Hepatic stellate cell (primary cell): ENCODE measurements at regions not wholly inside any gene's neighbourhood (a gene's known extent, or its start where the extent isn't known, plus 50 kb on each side); places are given as distances from the start of the nearest gene placed in this dataset.
"Not testable (repeated sequence)": the region's sequence is repeated elsewhere in the genome, so short reads cannot be mapped to it uniquely, and the experiment has no call there.

ENCODE experiments used
- DNase-seq: peaks from one replicate; pipeline ENCODE4 v3.0.0; 2011; ENCODE audit warnings: low spot score

DNA sequence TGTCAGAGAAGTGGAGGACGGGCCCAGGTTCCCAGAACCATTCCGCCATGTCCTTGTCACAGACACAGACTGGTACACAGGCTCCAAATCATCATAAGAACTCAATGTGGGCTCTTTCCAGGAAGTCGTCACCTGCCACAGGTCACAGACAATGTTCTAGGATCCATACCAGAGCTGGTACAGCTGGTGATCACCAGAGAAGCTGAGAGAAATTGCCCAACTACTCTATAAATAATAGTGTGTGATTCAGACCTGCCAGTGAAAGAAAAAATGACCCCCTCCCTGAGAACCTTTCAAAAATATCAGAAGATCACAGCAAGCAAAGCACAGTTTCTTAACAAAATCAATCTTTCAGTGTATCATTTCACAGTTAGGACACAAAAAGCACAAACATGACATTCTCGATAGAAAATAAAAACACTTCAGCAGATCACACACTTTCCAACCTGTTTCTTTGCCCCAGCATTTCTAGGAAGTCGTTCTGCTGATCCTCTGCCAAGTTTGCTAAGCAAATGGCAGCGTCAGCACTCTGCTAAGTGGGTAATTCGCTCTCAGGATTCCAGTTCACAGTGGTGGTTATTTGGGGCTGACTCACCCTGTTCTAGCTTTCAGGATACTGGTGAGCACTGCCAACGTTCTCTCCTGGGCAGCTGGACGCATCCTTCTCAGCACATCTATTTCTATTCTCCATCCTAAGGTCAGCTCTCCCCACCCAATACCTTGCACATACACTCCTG, 223.3 kb upstream of the SFSWAP start:
- no peak for DNase-seq

DNA sequence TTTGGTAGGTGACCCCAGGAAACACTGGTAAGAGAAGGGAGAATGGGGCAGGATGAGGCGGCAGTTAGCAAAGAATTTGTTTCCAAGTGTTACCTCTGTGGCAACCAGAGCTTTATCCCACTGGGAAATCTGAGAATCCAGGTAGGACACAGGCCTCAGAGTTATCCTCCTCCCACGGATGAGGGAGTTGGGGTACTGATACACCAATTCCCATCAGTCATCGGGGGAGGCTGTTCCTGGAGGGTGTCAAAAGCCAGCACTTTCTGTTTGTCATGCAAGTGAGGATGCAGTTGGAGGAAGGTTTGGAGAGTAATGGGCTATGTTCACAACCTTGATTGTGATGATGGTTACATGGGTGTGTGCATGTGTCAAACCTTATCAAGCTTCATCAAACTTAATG, 221.2 kb upstream of the SFSWAP start:
- no peak for DNase-seq

DNA sequence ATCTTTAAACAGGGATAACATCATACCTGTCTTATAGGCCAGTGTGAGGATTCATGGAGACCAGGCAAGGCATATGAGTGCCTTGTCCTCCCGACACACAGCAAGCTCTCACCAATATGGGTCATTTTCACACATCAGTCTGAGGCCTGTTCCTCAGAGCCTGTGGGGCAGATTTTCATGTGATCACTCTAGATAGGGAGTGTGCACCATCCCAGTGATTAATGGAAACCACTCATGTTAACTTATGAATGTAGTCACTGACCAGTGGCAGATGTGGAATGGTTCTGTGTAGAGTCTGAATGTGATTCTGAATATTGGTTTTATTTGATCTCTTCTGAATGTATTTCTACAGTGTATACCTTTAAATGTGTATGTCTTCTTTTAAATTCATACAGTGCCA, 219.7 kb upstream of the SFSWAP start:
- no peak for DNase-seq

DNA sequence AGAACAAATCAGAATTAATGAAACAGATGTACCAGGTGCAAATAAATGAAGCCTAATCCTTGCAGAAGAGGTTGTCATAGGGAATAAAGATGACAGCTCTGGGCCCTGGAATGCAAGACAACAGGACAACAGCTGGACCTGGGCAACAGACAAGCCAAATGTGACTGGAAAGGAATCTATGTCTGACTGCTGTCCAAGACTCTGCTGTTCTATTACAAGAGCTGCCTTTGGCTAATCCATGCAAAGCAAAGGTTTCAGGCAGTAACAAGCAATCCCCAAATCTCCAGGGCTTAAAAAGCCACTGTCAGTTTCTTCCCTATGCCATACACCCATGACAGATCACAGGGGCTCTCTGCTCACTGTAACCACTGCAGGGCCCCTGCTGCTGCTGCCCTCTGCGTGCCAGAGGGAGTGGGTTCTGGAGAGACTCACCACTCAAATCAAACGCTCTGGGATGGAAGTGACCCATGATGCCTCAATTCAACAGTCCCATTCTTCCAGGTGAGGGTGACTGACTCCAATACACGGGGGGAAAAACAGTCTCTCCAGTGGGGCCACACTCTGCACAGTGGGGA, 218.9 kb upstream of the SFSWAP start:
- DNase-seq: no peak

DNA sequence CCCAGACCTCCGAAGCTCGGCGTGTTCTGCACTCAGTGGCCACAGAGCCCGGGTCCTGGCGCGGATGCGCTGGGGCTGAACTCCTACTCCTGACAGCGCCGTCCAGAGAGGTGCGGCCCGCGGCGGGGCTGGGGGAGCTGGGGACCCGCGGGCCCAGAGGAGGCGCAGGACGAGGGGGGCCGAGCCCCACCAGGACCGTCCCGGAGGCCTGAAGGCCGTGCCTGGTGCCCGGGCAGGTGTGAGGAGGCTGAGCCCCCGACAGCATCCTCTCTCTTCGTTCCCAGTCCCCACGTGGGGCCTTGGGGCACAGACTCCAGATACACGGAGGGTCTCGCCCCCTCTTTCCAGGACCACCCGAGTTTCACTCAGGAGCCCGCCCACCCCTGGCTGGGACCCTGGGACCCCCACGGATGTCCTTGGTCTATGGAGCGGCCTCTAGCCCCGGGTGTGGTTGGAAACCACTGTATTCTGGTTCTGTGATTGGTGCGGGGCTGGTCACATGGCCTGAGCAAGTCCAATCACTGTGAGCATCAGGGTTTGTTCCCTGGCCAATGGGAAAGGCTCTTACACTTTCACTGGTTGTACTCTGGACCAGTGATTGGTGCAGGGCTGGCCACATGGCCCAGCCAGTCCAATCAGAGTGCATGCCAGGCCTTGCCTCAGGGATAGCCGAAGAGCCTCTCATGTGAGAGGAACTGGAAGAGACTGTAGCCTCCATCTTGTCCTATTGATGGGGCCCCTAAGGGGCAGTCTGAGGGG, 217.6 kb upstream of the SFSWAP start:
- no peak for DNase-seq

DNA sequence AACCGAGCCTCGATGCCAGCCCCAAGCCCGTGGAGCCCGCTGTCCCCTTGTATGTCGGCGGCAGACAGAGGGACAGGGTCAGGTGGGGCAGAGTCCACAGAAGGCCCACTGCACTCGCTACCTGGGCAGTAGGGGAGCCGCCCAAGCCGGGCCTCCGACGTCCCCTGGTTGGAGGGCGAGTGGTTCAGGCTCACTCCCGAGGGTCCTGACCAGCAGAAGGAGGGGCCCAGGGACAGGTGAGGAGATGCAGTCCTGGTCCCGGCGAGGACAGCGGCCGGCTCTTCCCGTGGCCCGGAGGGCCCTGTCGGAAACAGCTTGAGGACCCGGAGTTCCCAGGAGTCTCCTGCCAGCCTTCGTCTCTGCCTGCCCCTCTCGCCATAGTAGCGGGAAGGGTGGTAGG, 216.7 kb upstream of the SFSWAP start:
- DNase-seq: no peak

DNA sequence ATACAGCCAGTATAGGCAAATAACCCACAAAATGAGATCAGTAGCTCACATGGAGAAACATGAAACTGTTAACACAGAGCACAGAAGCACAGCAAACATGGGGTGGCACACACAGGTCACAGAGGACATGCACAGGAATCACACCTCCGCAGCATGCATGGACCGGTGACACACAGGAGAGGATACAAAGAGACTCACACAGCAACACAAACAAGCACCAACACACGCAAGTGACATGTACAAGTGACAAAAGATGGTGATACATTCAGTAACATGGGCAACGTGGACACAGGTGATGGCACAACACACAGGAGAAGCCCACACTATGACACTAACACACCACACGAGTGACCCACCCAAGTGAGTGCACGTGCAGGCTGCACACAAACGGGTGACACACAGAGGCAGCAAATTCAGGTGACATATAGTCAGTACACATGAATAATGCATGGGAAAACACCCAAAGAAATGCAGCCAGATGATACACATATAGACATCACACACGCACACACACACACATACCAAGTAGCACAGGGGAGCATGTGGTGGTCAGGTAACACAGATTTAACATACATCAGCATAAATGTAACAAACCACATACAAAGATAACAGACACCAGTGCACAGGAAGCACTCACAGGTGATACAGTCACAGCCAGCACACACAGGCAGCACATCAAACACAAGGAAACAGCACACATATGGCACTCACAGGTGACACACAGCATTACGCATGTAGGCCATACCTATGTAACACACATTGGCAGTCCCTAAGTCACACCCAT, 216.0 kb upstream of the SFSWAP start:
- no peak for DNase-seq

DNA sequence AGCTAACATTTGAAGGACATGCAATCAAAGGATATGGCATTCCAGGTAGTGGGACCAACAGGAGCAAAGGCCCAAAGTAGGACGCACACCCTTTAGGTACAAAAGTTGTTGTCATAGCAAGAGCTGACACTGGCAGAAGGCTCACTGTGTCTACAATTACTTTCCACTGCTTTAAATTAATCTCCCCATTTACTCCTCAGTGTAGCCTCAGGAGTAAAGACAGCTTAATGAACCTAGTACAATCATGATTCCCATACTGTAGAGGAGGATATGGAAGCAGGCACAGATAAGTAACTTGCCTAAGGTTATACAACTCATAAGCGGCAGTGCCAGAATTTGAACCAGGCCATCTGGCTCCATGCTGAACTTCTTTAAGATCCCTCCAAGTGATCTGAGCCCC, 212.9 kb upstream of the SFSWAP start:
- DNase-seq: no peak

DNA sequence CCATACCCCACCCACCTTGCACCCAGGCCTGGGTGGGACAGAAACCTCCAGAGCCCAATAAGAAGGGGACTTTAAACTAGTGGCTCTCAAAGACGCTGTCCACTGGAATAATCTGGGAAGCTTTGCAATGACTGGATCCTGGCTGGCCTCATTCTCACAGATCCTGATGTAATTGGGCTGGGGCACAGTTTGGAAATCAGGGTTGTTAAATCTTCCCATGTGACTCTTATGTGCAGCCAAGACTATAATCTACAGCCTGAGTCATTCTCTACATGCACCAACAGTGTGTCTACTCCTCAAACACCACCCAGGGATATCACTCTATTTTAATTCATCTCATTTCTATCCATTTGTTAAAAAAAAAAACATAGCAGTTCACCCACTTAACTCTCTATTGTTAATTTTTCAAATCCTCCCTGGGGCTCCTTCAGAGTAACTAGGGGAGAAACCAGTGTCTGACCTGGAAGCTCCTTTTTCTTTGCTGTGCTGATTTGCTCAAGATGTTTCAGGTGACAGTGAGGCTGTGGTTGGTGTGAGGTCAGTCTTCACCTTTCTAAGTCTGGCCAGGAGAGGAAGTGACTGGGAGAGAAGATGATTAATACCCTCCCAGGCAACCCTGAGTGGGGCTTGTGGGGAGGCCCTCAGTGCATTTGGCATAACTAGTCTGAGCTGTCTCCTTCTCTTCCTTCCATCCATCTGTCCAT, 211.6 kb upstream of the SFSWAP start:
- DNase-seq: no peak

DNA sequence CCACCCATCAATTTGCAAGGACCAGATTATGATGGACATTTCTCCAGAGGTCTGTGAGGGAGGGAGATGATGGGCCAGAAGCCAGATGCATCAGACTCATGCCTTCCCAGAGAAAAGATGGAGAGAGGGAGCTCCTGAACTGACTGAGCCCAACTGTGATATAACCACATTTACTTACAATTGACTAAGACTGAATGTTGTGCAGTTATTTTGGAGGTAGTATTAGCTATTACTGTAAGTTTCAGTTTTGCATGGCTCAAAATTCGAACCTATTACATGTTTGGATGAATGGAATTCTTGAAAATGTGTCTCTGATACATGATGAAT, 211.1 kb upstream of the SFSWAP start:
- DNase-seq: no peak

DNA sequence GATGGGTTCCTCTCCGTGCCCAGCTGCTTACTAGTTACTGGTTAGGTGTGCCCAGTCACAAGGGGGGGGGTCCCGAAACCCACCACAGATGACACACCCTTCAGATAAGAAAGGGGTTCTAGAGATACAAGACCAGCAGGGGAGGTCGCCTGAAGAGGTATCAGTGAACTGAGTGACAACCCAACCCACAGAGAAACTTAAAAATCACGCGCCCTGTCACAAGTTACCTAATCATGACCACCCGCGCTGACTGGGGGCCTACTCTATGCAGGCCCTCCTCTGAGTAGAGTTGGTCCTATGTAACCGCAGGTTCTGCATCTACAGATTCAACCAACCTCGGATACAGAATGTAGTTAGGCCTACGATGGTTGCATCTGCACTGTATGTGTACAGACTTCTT, 210.3 kb upstream of the SFSWAP start:
- no peak for DNase-seq

DNA sequence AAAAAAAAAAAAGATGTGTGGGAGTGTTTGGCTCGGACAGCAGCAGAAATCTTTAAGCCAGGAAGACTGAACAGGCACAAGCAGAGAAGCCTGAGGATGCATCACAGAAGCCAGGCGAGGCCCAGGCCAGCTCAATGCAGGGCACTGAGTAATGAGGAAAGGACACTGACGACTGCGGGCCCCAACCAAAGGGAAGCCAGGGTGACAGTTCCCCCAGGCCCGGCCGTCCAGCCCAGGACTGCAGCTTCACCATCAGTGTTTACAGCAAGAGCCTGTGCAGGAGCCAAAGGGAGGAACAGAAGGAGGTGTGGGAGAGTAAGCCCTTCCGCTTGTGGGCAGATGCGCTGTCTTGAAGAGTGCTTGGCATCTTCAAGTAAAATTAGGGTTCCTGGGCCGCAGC, 205.3 kb upstream of the SFSWAP start:
- DNase-seq: no peak

DNA sequence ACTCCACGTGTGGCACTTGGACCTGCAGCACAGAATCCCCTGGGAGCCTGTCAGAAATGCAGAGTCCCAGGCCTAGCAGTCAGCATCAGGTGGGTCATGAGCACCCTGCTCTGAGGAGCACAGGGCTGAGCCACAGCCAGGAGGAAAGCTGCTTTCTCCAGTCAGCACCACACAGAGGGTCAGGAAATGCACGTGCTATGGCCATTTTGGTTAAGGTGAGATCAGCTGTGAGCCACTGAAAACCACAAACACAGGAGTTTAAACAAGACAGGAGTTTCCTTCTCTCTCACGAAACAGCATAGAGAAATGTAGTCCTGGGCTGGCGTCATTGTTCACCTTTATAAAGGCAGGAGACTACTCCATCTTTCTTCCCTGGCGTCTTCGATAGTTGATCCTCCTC, 204.5 kb upstream of the SFSWAP start:
- no peak for DNase-seq

DNA sequence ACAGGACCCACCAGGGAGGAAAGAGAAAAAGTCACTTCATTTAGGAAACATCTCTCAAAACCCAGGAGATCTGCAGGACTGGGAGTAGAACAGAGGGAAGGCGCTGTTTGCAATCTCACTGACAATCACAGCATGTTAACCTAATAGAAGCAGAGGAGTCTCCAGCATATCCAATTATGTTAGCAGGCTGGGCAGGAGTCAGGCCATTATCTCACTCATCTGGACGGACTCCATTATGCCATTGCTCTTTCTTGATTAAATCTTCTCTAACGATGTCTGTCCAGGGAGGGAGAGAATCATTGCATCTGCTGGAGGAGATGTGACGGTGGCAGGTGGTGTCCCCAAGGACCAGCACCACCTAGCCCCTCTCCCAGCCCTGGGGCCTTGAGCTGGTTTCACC, 203.8 kb upstream of the SFSWAP start:
- no peak for DNase-seq

DNA sequence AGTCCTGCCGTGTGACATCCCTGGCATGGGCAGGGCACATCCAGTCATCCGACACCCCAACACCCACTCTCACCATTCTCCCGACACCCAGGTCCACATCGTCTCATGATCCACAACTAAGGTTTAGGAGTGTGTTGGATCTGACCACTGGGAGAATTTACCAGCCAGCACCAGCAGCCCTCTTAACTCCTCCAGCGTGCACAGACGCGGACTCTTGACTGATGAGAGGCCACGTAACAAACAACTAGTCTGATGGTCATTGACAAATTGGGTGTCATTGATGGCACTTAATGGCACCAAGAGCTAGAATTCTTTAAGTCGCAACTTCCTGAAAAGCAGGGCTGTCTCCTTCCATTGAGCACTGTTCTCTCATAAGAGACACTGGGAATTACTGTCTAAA, 203.0 kb upstream of the SFSWAP start:
- no peak for DNase-seq

DNA sequence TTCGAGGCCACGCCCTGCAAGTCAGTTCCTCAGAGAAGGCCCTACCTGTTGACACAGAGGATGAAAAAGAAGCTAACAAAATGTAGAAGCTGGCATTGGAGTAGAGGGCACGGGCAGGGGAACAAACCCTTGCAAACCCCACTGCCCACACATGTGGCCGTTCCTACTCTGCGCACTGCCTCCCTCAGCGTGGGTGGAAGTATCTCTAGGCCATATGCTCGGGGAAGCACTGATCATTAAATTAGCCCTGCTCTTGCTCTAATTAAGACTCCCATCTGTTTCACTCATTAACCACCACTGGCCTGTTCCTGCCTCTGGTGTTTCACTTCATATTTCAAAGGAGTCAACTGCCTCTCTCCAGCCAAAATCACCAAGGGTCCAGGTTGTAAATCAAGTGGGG, 201.2 kb upstream of the SFSWAP start:
- no peak for DNase-seq

DNA sequence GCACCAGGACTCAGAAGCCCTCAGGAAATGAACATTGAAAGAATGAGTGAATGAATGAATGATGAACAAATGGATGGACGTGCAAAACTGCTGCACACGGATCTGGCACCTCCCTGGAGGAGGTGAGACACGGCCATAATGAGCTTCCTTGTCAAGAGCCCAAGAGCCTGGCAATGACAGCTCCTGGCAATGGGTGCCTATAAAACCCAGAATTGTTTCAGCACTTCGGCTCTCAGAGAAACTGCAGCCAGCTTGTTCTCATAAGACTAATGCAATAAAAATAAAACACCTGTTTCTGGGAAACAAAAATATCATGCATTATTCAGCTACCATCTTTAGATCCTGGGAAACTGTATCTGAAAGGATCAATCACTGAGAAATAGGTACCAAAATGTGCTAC, 200.5 kb upstream of the SFSWAP start:
- DNase-seq: no peak

DNA sequence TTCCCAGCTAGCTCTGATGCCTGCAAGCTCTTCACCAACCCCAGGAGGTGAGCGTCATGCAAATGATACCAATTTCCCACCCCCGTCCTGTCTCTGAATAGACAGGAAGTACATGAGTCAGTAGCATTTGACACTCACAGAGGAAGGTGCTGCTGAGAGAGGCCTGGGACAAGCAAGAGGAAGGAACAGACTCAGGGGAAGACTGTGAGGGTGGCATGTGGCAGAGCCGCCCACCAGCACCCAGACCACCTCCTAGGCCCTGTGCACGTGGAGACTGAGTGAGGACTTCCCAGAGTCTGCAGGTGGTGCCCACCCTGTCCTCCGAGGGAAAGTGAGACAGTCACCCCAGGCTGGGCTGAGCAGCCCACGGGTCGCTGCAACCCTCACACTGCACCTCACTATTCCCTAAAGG, 199.5 kb upstream of the SFSWAP start:
- no peak for DNase-seq

DNA sequence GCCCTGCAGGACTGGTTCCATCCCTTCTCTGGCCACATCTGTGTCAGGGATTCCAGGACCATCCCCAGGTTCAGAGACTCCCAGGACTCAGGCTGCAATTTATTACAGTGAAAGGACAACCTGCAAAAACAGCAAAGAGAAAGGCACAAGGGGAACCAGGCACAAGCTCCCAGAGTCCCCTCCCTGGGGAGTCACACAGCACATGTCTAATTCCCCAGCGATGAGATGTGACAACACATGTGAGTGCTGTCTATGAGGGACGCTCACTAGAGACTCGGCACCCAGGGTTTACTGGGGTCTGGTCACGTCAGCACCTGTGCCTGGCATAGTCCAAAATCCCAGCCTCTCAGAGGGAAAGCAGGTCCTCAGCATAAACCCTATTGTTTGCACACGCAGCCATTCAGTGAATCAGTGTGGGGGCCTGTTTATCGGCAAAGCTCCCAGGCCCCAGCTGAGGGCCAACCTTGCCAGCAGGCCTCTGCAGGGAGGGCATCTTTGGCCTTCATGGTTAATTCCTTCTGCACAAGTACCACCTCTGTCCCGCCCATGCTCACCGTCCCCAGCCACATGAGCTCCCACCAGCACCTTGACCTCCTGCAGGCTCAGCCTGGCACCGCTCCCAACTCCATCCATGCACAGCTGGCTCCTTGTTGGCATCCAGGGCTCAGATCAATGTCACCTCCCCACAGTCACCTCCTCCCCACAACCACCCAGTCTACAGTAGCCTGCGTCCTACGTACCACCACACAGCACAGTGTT, 198.9 kb upstream of the SFSWAP start:
- no peak for DNase-seq

DNA sequence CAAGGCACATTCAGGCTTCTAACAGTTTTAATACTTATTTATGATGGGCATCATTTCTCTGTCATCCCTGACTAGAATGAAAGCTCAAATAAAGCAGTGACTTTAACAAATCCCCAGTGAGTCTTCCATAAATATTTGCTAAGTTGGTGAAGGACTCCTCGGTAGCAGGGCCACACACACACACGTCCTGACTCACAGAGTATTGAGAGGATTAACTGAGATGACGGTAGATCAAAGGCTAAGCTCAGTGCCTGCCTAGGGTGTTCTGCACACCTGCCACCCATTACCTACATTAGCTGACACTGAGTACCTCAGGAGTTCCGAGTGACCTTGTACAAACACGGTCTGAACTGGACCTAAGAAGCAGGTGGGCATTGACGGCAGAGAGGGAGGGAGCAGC, 197.3 kb upstream of the SFSWAP start:
- no peak for DNase-seq

DNA sequence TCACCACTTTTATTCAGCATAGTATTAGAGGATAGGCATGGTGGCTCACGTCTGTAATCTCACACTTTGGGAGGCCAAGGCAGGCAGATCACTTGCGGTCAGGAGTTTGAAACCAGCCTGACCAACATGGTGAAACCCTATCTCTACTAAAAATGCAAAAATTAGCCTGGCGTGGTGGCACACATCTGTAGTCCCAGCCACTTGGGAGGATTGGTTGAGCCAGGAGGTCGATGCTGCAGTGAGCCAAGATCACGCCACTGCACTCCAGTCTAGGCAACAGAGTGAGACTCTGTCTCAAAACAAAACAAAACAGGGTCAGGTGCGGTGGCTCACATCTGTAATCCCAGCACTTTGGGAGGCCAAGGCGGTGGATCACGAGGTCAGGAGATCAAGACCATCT, 190.3 kb upstream of the SFSWAP start:
- not testable (repeated sequence) for DNase-seq

DNA sequence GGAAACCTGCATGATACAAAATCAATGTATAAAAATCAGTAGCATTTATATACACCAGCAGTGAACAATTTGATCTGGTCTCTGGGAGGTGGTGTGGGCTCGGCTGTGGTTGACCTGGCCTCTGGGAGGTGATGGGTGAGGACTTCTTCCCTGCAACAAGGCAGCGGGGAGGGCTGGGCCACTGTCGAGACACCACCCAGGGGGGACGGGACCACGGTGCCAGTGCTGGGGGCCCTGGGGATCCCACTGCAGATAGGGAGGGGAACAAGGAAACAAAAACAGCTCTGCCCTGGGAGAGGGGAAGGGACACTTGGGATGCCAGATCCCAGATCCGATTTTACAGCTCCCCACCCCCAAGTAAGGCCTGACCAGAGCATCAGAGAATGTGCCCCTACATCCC, 189.6 kb upstream of the SFSWAP start:
- no peak for DNase-seq
